Activated CD4-positive, alpha-beta T cell treated with anti-CD3 and anti-CD28 coated beads, Interleukin-2, amount 50 U/mL, for 24 hours (primary cell): ENCODE measurements at regions not wholly inside any gene's neighbourhood (a gene's known extent, or its start where the extent isn't known, plus 50 kb on each side); places are given as distances from the start of the nearest gene placed in this dataset.

Experiments used
- DNase-seq, 2 donors: peaks; one replicate each; pipeline ENCODE4 v3.0.0-alpha.2; 2020; ENCODE audit warnings: low read depth in 1 of 2, low spot score in 1 of 2

DNA sequence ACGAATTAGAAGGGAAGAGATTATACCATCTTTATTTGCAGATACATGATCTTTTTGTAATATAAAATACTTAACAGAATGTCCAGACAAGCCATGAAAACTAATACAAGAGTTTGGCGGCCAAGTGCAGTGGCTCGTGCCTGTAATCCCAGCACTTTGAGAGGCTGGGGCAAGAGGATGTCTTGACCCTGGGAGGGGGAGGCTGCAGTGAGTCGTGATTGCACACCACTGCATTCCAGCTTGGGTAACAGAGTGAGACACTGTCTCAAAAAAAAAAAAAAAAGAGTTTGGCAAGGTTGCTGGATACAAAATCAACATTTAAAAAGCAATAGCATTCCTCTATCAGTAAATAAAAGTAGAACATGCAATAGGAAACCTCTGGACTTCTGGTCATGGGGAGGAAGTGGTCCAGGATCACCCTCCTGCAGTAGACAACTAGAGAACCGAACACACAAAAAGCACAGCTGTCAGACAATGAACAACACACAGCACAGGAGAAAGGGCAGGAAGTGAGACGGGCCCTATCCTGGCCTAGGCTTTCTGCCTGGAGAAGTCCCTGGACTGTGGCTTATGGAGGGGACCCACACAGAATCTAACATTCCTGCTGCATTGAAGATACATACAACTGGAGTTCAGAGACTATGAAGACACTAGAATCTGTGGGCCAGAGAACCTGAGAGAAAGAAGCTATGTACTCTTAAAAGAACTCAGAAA, 118.9 kb upstream of the ARL4C start:
- no peak for DNase-seq

DNA sequence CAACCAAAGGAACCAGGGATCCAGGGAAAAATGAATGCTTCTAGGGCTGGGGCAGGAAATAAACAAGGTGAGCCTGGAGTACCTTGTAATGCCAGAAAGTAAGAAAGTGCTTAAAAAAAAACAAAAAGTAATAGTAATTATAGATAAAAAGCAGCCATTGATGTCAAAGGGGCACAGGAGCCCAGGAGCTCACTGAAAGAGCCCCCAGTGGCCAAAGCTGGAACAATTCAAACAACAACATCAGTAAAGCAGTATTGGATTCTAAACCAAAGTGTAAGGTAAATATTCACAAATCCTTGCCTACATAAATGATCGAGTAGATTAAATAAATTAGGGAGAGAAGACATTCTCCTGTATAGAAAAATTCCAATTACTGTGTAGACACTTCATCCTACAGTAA, 114.3 kb upstream of the ARL4C start:
- no peak for DNase-seq

DNA sequence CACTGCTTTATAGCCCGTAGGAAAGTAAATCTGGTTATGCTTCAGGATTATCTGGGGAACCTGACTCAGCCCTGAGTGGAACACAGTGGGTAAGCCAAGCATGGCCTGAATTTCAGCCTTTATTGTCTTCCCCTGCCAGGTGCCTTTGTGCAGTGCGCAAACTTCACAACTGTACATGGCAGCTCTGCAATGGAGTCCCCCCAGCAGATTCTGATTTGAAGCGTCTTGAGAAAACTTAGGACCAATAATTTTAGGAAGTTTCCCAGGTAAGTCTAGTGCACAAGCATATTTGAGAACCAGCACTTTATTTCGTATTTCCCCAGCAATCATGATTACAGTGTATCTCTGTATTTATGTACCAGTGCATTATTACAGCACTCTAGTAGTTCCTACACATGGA, 112.1 kb upstream of the ARL4C start:
- no peak for DNase-seq

DNA sequence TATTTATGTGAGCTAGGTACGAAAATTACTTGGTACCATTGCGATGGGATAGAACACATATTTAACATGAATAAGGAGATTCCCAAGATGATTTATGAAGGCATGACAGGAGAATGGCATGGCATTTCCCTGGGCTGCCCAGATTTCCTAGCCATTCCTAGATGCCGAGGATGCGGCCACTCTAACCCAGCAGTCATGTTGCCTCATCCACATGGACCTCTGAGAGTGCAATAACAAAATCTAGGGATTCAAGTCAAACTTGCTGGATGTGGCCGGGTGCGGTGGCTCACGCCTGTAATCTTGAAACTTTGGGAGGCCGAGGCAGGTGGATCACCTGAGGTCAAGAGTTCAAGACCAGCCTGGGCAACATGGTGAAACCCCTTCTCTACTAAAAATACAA, 110.8 kb upstream of the ARL4C start:
- no peak for DNase-seq

GRCh38 chr2:234606896-234607295, 110.0 kb upstream of the ARL4C start:
- no peak for DNase-seq

GRCh38 chr2:234603619-234604018, 106.7 kb upstream of the ARL4C start:
- no peak for DNase-seq

DNA sequence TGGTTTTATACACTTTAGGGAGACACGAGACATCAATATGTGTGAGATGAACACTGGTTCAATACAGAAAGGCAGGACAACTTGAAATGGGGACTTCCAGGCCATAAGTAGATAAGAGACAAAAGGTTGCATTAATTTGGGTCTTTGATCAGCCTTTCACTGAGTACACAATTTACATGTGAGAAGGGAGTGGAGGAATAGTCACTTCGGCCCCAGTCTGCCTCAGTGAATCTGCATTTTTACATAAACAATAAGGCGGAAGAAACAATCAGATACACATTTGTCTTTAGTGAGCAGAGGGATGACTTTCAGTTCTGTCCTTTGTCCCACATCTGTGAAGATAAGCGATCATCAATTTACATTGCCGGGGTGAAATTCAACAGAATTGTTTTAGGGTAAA, 104.3 kb upstream of the ARL4C start:
- DNase-seq, result no peak

DNA sequence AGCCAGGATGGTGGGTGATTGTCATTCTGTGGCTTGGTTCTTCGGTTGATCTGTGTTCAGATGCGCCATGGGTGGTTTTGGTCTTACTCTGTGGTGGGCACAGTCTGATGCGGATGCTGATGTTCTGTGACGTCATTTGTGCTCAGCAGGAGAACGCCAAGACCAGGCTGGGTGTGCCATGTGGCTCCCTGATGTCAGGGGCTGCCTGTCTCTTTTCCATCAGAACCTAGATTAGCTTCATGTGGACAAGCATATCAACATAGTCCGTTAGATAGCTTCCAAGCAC, 100.6 kb upstream of the ARL4C start:
- no peak for DNase-seq

DNA sequence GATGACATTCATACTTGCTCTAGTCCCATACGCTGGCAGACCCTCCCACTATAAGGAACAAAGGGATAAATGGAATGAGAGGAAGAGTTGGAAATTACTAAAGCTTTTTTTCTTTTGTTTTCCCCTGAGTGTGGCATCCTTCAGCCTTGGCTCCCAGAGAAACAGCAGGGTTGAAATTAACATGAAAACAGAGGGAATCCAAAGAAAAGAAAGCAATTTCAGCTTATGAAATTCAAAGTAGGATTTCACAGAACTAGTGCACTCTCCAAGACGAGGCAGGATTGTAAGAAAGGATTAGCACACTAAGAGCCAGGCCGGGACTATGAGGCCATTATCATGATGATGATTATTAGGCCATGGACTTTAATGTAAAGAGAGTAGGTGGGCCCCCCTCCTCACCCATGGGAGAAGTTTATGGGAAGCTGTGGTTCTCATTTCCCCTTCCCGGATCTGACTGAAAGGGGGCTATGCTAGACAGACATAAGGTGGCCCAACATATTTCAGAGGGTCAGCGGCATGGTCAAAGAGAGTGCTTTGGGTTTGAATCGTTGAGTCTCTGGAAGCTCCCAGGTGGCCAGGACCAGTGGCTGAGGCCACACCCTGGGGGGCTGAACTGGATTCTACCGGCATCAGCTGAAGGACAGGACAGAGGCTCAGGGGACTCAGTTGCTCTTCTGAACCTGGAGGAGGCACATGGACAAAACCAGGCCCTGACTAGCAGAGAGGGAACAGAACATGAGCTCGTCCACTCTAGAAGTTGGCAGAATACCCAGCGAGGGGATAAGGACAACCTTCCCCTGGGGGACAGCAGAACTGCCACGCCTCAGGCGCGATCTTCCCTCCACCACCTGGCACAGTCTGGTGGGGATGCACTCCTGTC, 100.1 kb upstream of the ARL4C start:
- no peak for DNase-seq

- DNase-seq, result no peak
Observed at GRCh38 chr2:234595829-234596228, 98.9 kb upstream of the ARL4C start.

- no peak for DNase-seq
Observed at GRCh38 chr2:234594715-234595114, 97.8 kb upstream of the ARL4C start.

GRCh38 chr2:234593636-234594035, 96.8 kb upstream of the ARL4C start:
- DNase-seq, result no peak

- no peak for DNase-seq
Observed at GRCh38 chr2:234592541-234592940, 95.7 kb upstream of the ARL4C start.

DNA sequence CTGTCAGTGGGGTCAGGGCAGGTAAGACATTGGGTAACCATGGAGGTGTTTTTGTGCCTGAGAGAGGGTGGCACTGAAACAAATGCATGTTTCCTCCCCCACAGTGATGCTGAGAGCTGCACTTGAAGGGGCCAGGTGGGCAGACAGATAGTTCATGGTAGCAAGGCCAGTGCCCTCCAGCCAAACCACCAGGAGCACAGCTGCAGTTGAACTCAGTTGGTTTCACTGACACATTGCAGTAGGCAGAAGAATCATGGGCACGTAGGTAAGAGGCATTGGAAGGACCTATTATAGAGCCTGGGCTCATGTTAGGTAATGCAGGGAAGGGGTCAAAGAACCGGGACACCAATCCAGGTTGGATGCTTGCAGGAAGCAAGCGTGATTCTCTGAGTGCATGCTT, 93.2 kb upstream of the ARL4C start:
- DNase-seq, result no peak

GRCh38 chr2:234588054-234588430, 91.2 kb upstream of the ARL4C start:
- DNase-seq, result no peak

DNA sequence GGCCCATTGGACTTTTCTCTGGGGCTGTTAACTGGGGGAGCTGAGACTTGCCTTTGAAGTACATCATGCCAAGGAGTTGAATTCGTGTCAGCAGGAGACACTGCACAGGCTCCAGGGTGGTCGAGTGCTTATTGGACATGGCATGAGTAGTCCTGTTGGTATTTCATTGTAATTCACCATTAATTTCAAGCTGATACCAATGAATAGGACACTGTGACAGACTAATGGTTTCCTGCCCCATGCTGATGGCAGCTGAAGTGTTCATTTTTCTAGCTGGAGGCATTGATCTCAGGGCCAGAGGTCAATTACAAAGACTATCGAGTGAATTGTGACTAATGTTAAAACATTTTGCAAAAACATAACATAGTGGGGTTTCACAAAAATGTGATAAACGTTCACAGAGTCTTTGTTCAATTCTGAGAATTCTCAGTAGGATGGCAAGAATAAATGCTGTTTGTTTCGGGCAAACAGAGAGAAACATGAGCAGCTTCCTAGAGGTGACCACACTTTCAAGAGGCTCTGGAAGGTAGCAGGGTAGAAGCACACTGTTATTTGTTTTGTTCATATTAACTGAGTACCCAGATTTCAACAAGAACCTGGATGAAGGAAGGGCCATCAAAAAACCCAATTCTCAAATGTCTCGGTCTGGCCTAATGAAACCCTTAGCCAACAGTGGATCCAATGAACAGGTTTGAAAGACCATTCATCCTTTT, 90.6 kb upstream of the ARL4C start:
- no peak for DNase-seq

DNA sequence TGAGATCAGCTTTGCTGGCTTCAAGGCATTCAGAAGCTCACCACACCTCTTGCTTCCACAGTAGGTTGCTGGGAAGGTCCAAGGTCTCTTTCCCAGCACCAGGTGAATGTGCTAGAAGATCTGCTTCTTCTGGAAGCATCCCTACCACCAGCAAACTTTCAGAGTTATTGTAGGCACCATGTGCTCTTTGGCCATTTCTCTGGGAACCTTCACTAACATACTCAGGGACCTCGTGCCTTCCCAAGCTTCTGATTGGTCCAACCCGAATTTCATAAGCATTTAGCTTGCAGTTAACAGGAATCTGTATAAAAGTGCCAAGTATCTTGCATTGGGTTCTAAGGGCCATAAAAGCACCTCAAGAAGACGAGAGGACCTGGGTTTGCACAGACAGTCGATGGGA, 86.5 kb upstream of the ARL4C start:
- DNase-seq, result no peak

- no peak for DNase-seq
Observed at GRCh38 chr2:234580686-234581085, 83.8 kb upstream of the ARL4C start.

GRCh38 chr2:234579231-234579962, 82.5 kb upstream of the ARL4C start:
- DNase-seq, result no peak

- DNase-seq, result no peak
Observed at GRCh38 chr2:234578389-234578788, 81.5 kb upstream of the ARL4C start.

GRCh38 chr2:234577191-234577590, 80.3 kb upstream of the ARL4C start:
- no peak for DNase-seq
